Endothelial cell of umbilical vein (primary cell): ENCODE measurements at regions not wholly inside any gene's neighbourhood (a gene's known extent, or its start where the extent isn't known, plus 50 kb on each side); places are given as distances from the start of the nearest gene placed in this dataset.

Experiments used
- CTCF ChIP-seq, 2 donors: IDR thresholded peaks; 1 replicate in 1 of 2; 2 replicates in 1 of 2; pipeline ENCODE4 v1.5.1; 2011; ENCODE audit warnings: low read length in 2 of 2, mild to moderate bottlenecking in 2 of 2, moderate library complexity in 2 of 2, control low read depth in 1 of 2, inconsistent platforms in 1 of 2, low read depth in 1 of 2; ENCODE audit not compliant: insufficient read depth in 1 of 2; ENCODE audit errors: extremely low read depth in 1 of 2
- EZH2 ChIP-seq: IDR thresholded peaks from 2 replicates; pipeline ENCODE4 v1.6.1; 2012; ENCODE audit warnings: borderline replicate concordance, low read depth, mild to moderate bottlenecking, moderate library complexity, low read length, inconsistent platforms; ENCODE audit not compliant: severe bottlenecking
- MAX ChIP-seq: IDR thresholded peaks from 2 replicates; pipeline ENCODE4 v1.6.1; 2011; ENCODE audit not compliant: insufficient read depth, insufficient read length
- MYC ChIP-seq: IDR thresholded peaks from one replicate; pipeline ENCODE4 v1.6.1; 2011; ENCODE audit warnings: mild to moderate bottlenecking, low read depth, low read length
- POLR2A ChIP-seq: IDR thresholded peaks from 2 replicates; pipeline ENCODE4 v1.6.1; 2012; ENCODE audit warnings: low read depth, mild to moderate bottlenecking, control low read depth, low read length
- POLR2AphosphoS5 ChIP-seq: IDR thresholded peaks from 2 replicates; pipeline ENCODE4 v1.6.1; 2012; ENCODE audit warnings: low read depth, mild to moderate bottlenecking, control low read depth, low read length, moderate library complexity; ENCODE audit not compliant: insufficient read depth

- TF ChIP-seq POLR2AphosphoS5: no peak
- no peak for TF ChIP-seq CTCF (IDR thresholded peaks at IDR 0.05; ENCODE audit: extremely low read depth in 1 of 2, insufficient read depth in 1 of 2, low read depth in 1 of 2, low read length in 2 of 2)
- TF ChIP-seq MYC: no peak
- TF ChIP-seq POLR2A: no peak
- TF ChIP-seq MAX: no peak
- no peak for TF ChIP-seq EZH2
Measured at GRCh38 chrX:124641737-124642491, 295.6 kb downstream of the SH2D1A start.
